GM20000 (cell line): ENCODE measurements at regions not wholly inside any gene's neighbourhood (a gene's known extent, or its start where the extent isn't known, plus 50 kb on each side); places are given as distances from the start of the nearest gene placed in this dataset.

Source experiments
- DNase-seq: peaks from one replicate; pipeline ENCODE4 v3.0.0; 2012; ENCODE audit warnings: low spot score
- CTCF ChIP-seq: IDR thresholded peaks from 2 replicates; pipeline ENCODE4 v1.5.1; 2012; ENCODE audit warnings: mild to moderate bottlenecking, control low read depth; ENCODE audit errors: extremely low read depth, missing control alignments

GRCh38 chr9:61674465-61674864 lies 484.6 kb downstream of the SPATA31A7 start:
- TF ChIP-seq CTCF = no peak
- DNase-seq = no peak

GRCh38 chr9:61674882-61675281 lies 485.0 kb downstream of the SPATA31A7 start:
- no peak for DNase-seq
- TF ChIP-seq CTCF = no peak
